GM18873 (cell line): ENCODE measurements at regions not wholly inside any gene's neighbourhood (a gene's known extent, or its start where the extent isn't known, plus 50 kb on each side); places are given as distances from the start of the nearest gene placed in this dataset.

Experiments
- ATAC-seq: cut with Tn5 transposase; IDR thresholded peaks from one replicate; pipeline ENCODE4 v1.9.1; 2021; ENCODE audit warnings: mild to moderate bottlenecking, moderate library complexity, moderate number of reproducible peaks; ENCODE audit not compliant: unreplicated experiment, low FRiP score

DNA sequence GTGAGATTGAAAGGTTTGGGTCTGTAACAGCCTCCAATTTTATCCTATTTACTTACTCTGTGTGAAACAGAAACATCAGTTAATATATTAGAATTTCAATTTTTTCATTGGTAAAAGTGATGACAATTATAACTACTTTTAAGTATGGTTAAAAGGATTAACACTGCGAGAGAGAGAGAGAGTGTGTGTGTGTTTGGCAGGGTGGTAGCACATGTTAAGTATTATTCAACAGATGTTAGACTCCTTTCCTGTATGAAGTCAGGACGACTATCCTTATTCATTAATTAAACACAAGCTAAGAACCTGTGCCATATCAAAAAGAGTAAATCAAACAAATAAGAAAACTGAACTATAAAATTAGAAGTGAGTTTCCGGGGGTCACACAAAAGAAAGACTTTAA is 662.5 kb downstream of the PLPP3 start:
- ATAC-seq = no peak

GRCh38 chr1:55916481-55916880 is 662.9 kb downstream of the PLPP3 start:
- no peak for ATAC-seq

GRCh38 chr1:55913565-55913964 is 665.8 kb downstream of the PLPP3 start:
- no peak for ATAC-seq

DNA sequence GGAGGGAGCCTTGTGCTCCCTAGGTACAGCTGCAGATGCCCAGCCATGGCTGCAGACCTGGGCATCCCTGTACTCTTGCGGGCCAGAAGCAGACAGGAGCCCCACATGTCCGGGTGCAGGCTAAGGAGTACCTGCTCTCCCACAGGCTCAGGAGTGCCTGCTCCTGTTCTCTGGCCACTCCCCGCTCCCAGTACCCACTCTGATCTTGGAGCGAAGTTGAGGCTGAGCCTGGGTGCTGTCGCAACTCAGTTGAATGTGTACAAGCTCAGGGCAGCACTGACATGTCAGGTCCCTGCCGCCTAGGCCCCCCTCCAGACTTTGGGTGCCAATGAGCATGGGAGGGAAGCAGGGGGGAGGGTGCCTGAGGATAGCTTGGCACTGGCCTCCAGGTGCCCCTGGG is 666.9 kb downstream of the PLPP3 start:
- ATAC-seq = no peak

DNA sequence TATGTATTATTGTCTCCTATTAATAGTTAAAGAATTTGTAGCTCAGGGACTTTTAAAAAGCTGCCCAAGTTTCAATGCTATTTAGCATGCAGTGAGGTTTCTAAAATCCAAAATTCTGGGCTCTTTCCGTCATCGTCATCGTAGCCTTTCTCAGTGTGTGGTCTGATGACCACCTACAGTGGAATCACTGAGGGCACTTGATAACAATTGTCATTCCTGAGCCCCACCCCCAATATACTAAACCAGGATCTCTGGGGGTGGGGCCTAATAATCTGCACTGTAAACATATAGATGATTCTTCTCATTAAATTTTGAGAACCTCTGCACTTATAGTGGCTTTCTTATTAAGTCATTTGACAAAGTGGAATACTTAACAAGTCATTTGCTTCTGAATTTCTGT is 674.8 kb downstream of the PLPP3 start:
- no peak for ATAC-seq

DNA sequence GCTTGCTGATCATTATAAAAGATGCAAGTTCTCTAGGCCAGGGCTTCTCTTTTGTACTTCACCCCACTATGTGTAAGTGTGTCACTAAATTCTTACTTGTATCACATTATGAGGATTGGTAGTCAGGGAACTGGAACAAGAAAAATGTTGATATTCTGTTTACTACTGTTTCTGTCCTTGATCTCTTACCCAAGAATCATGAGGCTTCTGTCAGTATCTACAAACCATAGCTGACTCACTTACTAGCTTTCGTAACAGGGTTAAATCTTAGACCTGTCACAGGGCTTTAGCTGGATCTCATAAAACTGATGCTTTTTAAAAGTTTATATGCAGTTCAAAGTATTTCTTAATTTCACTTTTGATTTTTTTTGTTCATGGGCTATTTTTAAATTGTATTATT is 681.2 kb downstream of the PLPP3 start:
- no peak for ATAC-seq

DNA sequence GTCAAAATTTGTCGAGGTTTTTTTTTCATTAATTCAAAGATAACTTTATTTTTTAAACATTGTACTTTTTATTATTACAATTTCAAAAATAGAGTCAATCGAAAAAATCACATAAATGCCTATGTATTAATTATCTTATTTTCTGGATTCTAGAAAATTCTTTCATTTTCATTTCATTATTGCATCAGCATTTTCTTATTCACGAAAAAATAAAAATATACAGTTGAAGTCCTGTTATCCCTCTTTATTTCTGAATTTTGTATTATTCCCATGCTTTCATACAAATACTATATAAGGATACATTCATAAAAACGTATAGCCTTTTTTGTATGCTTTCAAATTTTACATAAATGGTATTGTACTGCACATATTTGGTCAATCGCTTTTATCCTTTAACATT is 681.0 kb upstream of the USP24 start:
- no peak for ATAC-seq

- ATAC-seq = no peak
Observed at GRCh38 chr1:55894521-55894920, 679.4 kb upstream of the USP24 start.

- ATAC-seq = no peak
Observed at GRCh38 chr1:55893155-55893554, 678.0 kb upstream of the USP24 start.

DNA sequence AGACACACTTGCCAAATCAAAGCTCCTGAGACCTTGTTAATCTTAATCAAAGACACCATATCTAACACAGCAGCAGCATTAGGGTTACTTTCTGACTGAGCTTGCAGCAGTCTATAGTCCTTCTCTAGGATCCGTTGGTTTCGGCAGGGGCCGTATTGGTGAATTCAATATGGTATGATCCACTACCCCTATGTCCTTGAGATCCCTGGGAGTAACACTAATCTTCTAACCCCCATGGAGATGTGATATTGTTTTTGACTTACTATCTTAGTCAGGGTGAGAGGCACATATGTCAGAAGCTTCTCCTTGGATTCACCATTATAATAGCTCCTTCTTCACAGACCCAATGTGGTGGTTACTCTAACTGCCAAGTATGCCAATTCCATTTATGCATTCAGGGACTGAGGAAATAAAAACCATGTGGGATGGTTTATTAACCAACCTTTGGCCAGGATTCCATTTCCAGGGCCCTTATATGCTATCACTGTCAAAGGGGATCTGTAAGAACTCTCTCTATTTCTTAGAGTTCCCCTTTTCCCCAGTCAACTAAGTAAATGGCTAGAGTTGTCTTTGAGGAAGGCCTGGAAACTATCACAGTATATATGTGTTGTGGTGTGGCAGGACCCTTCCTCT is 673.6 kb upstream of the USP24 start:
- ATAC-seq = no peak

DNA sequence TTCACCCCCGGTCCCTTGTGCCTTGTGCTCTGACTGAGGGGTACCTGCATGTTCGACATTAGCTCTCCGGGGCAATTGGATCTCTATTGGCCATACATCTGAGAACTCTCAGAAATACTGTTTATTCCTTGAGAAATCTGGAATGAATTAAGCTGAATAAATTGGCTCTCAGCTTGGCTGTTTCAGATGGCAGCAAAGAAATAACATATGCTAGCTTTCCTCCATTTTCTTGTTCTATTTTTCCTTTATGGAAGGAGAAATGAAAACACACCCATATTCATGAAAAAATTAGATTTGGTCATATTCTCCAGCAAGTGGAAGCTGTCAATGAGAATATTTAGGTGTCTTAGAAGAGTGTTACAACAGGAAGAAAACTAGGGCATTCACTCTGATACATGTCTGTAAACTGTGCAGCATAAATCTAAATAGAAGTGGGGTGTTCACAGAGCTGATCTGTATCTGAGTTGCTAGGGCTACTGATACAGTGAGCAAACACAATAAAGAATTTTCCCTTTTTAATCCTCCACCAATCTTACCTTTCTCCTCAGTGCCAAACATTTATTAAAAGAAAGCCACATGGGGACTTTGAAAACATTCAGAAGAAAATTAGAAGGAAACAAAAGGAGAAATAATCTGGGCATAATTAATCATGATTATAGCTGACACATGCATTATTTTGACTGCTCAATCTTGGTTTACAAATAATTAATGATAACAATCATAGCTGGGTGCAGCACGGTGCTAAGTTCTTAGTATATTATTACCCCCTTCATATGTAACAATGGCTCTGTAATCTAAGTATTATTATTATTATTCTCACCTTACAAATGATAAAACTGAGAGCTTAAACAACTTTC is 671.9 kb upstream of the USP24 start:
- ATAC-seq = no peak

DNA sequence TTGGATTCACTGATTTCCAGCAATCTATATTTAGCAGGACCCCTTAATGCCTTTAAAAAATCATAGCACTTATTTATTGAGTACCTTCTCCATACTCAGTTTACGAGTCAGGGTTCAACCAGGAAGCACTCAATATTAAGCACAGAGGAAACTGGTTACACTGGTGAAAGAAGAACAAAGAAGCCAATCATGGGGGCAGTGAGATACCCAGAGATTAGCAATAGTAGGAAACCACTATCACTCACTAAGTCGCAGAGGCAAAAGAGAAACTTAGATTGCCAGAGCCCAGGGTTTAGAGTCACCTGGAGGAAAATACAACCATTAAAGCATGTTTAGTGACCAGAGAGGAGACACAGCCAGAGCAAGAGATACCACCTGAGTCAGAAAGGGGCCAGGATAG is 670.5 kb upstream of the USP24 start:
- ATAC-seq = no peak

GRCh38 chr1:55882931-55883330 is 667.8 kb upstream of the USP24 start:
- no peak for ATAC-seq

GRCh38 chr1:55879346-55879745 is 664.2 kb upstream of the USP24 start:
- no peak for ATAC-seq

- ATAC-seq = no peak
Observed at GRCh38 chr1:55877437-55878232, 662.5 kb upstream of the USP24 start.

- no peak for ATAC-seq
Observed at GRCh38 chr1:55876276-55877060, 661.3 kb upstream of the USP24 start.

DNA sequence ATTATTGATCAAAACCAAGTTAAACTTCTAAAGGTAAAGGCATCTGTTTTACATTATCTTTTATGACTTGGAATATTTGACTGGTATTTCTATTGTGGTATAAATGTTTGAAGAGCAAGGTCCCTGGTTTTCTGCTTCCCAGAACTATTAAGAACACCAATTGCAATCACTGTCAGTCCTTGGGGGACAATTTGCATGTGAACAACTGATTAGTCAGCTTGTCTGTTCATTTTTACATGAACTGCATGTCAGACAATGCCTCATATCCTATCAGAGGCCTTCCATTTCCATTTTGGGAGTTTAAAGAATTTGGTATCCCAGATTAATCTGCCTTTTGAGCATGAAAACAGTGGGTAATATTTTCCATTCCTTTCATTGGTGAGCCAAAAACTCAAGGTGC is 654.9 kb upstream of the USP24 start:
- no peak for ATAC-seq

DNA sequence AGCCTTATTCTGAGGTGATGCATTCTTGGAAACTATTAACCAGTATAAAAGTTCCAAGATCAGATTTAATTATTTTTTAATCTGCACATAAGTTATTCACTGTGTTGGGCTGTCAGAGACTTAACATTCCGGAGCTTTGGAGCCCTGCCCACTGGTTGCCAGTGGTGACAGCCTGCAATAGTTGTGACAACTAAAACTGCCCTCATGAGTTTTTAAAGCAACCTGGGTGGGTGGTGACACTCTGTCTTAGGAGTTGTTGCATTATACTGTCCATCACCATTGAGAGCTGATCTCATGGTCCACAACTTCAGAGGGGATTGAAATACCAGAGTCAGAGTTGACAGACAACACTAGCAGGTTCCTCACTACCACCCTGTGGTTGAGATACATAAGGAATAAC is 653.9 kb upstream of the USP24 start:
- ATAC-seq = no peak

DNA sequence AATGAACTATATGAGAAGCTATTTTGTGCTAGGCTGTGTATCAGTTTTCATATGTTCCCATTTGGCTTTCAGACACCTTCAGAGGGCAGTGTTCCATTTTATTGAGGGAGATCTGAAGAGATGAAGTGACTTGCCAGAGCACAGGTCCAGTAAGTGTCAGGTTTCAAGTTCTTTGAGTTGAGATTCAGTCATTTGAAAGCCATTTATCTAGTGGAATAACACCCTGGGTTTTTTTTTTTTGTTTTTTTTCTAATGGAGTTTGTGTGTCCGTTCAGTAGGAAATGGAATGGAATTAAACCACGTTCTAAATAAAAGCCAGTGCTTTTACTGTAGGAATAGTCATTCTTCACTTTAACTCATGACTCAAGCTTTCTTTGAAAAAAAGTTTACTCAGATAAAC is 652.9 kb upstream of the USP24 start:
- no peak for ATAC-seq

DNA sequence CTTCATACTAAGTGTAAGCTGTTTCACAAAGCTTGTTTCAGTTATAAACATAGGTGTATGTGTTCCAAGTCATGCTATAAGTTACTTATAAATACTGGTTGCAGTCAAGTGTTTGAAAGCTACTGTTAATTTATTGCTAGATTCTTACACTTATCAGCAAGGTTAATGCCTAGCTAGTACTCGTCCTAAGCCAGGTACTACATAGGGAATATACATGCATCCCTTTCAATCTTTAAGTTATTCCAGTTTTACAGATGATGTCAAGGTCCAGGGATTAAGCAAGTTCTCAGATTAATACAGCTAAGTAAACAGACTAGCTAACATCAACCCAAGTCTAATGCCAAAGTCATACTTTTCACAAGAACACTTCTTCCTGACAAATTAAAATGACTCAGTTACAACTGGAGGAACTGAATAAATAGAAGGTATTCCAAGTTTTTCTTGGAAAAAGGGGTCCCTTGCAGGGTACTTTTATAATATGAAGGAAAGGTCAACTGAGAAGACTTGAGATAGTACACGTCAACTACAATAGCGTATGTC is 652.2 kb upstream of the USP24 start:
- no peak for ATAC-seq
